ENCODE measurements at regions not wholly inside any gene's neighbourhood (a gene's known extent, or its start where the extent isn't known, plus 50 kb on each side); places are given as distances from the start of the nearest gene placed in this dataset.
"Not testable (repeated sequence)": the region's sequence is repeated elsewhere in the genome, so short reads cannot be mapped to it uniquely, and the experiment has no call there.

DNA sequence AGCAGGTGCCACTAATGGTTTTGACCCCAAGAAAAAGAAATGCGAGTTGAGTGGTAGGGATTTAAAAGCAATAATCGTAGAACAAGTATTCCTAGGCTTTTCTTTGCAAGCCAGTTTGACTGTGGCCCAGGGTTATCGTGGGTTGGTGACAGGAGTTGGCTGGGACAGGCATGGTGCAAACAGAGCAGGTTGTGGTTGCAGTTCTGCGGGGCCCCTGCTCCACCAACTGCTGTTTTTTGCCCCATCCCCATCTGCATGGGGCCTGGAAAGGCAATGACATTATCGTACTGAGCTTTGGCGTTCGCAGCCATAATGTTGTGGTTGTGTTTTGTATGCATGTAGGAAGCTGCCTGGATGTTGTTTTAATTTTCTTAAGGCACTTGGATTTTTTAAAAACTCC, 274.0 kb downstream of the TSN start:
- ATAC-seq (ENCODE audit: low read depth) (no peak), DNase-seq (no peak)
- H3K9me3 Mint-ChIP-seq, result no peaks in the 10 kb centered on the region
- H3K36me3 Mint-ChIP-seq, result no peaks in the 10 kb centered on the region
- POLR2A ChIA-PET, result no interaction called here
- no peak overlapping the region for H3K4me3 Mint-ChIP-seq
- no peak overlapping the region for H3K27ac Mint-ChIP-seq
- H3K27me3 Mint-ChIP-seq, result peaks cover 4% of the 10 kb centered on the region
- peaks cover 7% of the 10 kb centered on the region for H3K4me1 Mint-ChIP-seq

DNA sequence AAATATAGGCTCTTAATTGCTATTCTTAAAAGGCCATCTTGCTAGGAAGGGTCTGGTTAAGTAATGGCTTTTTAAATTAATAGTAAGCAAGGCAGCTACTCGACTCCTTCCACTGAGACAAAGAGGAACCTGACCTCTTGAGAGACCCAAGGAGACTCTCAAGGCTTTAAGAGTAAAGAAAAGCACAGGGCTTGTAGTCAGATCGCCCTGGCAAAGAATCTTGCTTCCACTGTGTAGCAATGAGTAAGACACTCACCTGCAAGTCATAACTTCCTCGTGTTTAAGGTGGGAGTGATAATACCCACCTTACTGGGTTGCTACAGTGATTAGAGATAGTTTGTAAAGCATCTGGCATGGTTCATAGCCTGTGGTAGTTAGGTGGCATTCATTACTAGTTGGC, 274.5 kb downstream of the TSN start:
- ATAC-seq (ENCODE audit: low read depth), result no peak

DNA sequence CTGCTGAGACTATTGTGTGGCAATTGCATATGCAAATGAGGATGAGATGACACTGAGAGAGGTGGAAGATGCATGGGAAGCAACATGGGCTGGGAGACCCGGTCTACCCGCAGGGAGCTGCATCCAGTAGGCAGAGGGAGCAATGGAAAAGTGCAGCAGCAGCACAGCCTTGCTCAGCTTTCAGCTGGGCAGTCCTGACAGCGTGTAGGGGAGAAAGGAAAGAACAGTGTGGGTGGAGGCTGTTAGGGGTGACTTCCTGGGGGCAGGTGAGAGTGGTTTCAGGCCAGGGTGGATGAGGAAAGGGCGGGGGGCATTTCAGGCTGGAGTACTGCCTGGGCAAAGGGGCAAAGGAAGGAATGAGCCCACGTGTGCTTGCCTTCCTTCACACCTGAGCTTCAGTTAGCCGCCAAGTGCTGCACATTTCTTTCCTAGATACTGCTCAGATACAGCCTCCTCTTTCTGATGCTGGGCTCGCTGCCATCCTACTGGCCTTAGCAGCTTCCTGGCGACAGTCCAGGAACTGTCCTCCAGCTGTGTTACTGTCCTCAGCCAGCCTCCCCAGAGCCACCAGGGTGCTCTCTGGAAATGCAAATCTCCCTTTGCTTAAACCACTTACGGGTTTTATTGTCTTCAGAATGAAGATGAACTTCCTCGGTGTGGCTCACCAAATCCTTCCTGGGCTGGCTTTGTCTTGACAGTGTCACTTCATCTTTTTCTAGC, 276.3 kb downstream of the TSN start:
- no peak overlapping the region for H3K4me3 Mint-ChIP-seq

More for the DNA sequence above, 274.5 kb downstream of the TSN start:
- Mint-ChIP-seq H3K36me3 (no peaks in the 10 kb centered on the region), H3K27me3 (peaks cover 4% of the 10 kb centered on the region), H3K27ac (no peak overlapping the region), H3K4me1 (peaks cover 7% of the 10 kb centered on the region), H3K9me3 (no peaks in the 10 kb centered on the region), H3K4me3 (no peak overlapping the region)
- POLR2A ChIA-PET, result no interaction called here
- DNase-seq, result no peak

DNA sequence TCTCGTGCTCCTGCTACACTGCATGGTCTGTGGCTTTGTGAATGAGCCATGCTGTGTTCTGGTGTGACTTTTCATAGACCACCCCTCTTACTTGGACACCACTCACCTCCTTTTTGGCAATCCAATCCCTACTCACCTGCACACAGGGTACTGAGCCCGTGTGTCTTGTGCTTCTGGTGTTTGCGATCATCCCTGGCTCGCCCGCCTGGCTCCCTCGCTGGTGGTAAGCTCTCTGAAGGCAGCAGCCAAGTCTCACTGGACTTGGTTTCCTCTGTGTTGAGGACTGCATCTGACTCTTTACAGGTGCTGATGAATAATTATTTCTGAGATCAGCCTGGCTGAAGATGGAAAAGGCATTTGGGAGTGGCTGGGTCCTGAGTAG, 276.8 kb downstream of the TSN start:
- Mint-ChIP-seq H3K27ac (no peak overlapping the region), H3K36me3 (no peaks in the 10 kb centered on the region), H3K27me3 (peaks cover 4% of the 10 kb centered on the region), H3K4me3 (no peak overlapping the region), H3K9me3 (no peaks in the 10 kb centered on the region), H3K4me1 (peaks cover 7% of the 10 kb centered on the region)
- DNase-seq (no peak), ATAC-seq (ENCODE audit: low read depth) (no peak)
- POLR2A ChIA-PET, result no interaction called here

More for the DNA sequence above, 276.3 kb downstream of the TSN start:
- no peaks in the 10 kb centered on the region for H3K9me3 Mint-ChIP-seq
- peaks cover 7% of the 10 kb centered on the region for H3K4me1 Mint-ChIP-seq
- H3K27ac Mint-ChIP-seq, result no peak overlapping the region
- no peaks in the 10 kb centered on the region for H3K36me3 Mint-ChIP-seq
- ATAC-seq (ENCODE audit: low read depth) (peak; percentile 18), DNase-seq (no peak)
- POLR2A ChIA-PET, result no interaction called here
- peaks cover 4% of the 10 kb centered on the region for H3K27me3 Mint-ChIP-seq

DNA sequence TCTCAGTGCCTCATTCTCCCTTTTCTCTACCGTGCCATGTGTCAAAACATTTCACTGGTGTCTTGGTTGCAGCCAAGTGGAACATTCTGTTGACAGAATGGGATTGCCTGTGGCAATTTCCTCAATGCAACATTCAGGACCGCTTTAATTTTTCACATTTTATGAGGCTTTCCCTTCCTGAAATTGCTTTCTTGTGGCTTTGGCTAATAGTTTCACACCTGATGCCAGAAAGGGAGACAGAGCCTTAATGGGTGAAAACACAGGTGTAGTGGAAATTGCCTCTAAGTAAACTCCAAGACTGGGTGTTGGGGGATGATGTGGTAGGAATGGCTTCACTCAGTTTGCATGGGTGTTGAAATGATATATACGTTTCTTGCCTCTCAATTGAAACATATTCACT, 278.3 kb downstream of the TSN start:
- POLR2A ChIA-PET, result no interaction called here
- Mint-ChIP-seq H3K27me3 (peaks cover 4% of the 10 kb centered on the region), H3K36me3 (no peaks in the 10 kb centered on the region), H3K4me1 (peaks cover 7% of the 10 kb centered on the region), H3K4me3 (no peak overlapping the region), H3K27ac (no peak overlapping the region), H3K9me3 (no peaks in the 10 kb centered on the region)
- ATAC-seq (ENCODE audit: low read depth) (no peak), DNase-seq (no peak)

DNA sequence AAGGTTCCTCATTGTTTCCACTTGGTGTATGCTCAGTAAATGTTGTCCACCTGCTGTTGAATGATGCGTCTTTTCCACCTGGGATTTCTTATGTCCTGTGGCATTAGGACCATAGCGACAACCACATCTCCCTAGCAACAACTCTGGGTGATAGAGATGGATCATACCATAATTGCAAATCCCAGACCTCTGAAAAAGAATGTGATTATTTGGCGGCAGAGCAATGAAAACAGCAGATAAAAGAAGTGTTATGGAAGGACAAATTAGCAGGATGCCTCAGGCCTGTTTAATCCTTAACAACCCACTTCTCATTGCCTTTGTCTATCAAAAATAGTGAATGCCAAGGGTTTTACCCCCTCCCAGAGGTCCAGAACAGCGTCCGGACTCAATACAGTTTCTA, 278.9 kb downstream of the TSN start:
- Mint-ChIP-seq H3K27me3 (peaks cover 4% of the 10 kb centered on the region), H3K9me3 (no peaks in the 10 kb centered on the region), H3K27ac (no peak overlapping the region), H3K36me3 (no peaks in the 10 kb centered on the region), H3K4me1 (peaks cover 7% of the 10 kb centered on the region), H3K4me3 (no peak overlapping the region)
- ATAC-seq (ENCODE audit: low read depth), result no peak
- DNase-seq, result no peak
- POLR2A ChIA-PET, result no interaction called here

DNA sequence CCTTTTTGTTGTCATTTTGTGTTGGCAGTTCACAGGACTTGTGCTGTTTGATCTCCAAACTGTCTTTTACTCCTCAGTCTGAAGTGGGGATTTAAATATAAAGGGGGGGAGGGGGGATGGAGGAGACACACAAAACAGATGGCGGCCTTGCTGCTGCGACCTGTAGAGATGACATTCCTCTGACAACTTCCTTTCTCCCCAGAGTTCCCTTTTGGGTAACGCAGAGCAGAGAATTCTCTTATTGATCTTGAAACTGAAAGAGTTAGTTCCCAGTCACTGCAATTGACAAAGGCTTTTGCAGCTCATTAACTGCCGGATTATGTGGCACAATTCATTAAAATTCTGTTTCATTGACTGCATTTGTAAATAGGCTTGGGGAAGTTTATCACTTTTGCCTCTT, 279.3 kb downstream of the TSN start:
- H3K9me3 Mint-ChIP-seq, result no peaks in the 10 kb centered on the region
- no peak for ATAC-seq (ENCODE audit: low read depth)
- H3K4me3 Mint-ChIP-seq, result no peak overlapping the region
- POLR2A ChIA-PET, result no interaction called here
- no peak overlapping the region for H3K27ac Mint-ChIP-seq
- H3K4me1 Mint-ChIP-seq, result peaks cover 7% of the 10 kb centered on the region
- DNase-seq, result no peak
- H3K27me3 Mint-ChIP-seq, result peaks cover 4% of the 10 kb centered on the region
- no peaks in the 10 kb centered on the region for H3K36me3 Mint-ChIP-seq

DNA sequence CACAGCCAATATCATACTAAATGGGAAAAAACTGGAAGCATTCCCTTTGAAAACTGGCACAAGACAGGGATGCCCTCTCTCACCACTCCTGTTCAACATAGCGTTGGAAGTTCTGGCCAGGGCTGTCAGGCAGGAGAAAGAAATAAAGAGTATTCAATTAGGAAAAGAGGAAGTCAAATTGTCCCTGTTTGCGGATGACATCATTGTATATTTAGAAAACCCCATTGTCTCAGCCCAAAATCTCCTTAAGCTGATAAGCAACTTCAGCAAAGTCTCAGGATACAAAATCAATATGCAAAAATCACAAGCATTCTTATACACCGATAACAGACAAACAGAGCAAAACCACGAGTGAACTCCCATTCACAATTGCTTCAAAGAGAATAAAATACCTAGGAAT, 283.4 kb downstream of the TSN start:
- H3K36me3 Mint-ChIP-seq; H3K4me3 Mint-ChIP-seq; H3K9me3 Mint-ChIP-seq; DNase-seq; H3K4me1 Mint-ChIP-seq; ATAC-seq (ENCODE audit: low read depth); POLR2A ChIA-PET; H3K27ac Mint-ChIP-seq; H3K27me3 Mint-ChIP-seq: not testable (repeated sequence)

DNA sequence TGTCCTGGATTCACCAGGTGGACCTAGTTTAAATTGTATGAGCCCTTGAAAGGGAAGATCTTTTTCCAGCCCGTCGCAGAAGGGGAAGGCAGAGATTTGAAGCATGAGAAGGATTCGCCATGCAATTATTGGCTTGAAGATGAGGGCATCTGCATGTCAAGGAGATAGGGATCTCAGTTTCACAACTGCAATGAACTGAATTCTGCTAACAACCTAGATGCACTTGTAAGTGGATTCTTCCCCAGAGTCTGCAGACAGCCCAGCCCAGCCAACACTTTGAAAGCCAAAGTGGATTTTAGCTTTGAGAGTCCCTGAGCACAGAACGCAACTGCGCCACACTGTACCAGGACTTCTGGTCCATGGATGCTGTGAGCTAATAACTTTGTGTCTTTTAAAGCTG, 286.0 kb downstream of the TSN start:
- Mint-ChIP-seq H3K27ac (no peak overlapping the region), H3K36me3 (no peaks in the 10 kb centered on the region), H3K4me3 (no peak overlapping the region), H3K27me3 (no peaks in the 10 kb centered on the region), H3K4me1 (no peaks in the 10 kb centered on the region), H3K9me3 (peaks cover 1% of the 10 kb centered on the region)
- POLR2A ChIA-PET, result no interaction called here
- no peak for ATAC-seq (ENCODE audit: low read depth)
- no peak for DNase-seq

DNA sequence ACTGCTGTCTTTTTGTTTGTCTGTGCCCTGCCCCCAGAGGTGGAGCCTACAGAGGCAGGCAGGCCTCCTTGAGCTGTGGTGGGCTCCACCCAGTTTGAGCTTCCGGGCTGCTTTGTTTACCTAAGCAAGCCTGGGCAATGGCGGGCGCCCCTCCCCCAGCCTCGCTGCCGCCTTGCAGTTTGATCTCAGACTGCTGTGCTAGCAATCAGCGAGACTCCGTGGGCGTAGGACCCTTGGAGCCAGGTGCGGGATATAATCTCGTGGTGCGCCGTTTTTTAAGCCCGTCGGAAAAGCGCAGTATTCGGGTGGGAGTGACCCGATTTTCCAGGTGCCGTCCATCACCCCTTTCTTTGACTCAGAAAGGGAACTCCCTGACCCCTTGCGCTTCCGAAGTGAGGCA, 296.2 kb downstream of the TSN start:
- ATAC-seq (ENCODE audit: low read depth); H3K9me3 Mint-ChIP-seq; H3K36me3 Mint-ChIP-seq; H3K4me3 Mint-ChIP-seq; H3K27ac Mint-ChIP-seq; H3K27me3 Mint-ChIP-seq; DNase-seq; H3K4me1 Mint-ChIP-seq; POLR2A ChIA-PET: not testable (repeated sequence)

DNA sequence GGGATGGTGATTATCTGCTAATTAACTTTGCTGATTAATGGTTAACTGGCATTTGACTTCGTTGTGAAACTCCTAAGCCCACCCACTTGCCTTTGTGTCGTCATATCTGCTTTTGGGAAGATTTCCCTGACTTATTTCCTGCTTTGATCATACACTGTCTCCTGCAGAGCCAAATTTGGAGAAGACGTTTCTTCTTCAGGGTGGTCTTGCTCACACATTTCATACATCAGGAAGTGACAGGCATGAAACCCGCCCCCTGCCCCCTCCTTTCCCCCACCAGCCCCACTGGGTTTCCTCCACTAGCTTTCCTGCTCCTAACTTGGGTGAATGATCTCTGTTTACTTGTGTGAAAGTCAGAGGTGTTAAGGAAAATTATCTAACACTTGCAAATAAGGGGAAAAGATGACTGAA, 300.1 kb downstream of the TSN start:
- POLR2A ChIA-PET, result no interaction called here
- no peaks in the 10 kb centered on the region for H3K9me3 Mint-ChIP-seq
- H3K36me3 Mint-ChIP-seq, result no peaks in the 10 kb centered on the region
- no peaks in the 10 kb centered on the region for H3K27me3 Mint-ChIP-seq
- ATAC-seq (ENCODE audit: low read depth), result no peak
- no peak overlapping the region for H3K27ac Mint-ChIP-seq
- H3K4me3 Mint-ChIP-seq, result no peak overlapping the region
- no peaks in the 10 kb centered on the region for H3K4me1 Mint-ChIP-seq
- no peak for DNase-seq

DNA sequence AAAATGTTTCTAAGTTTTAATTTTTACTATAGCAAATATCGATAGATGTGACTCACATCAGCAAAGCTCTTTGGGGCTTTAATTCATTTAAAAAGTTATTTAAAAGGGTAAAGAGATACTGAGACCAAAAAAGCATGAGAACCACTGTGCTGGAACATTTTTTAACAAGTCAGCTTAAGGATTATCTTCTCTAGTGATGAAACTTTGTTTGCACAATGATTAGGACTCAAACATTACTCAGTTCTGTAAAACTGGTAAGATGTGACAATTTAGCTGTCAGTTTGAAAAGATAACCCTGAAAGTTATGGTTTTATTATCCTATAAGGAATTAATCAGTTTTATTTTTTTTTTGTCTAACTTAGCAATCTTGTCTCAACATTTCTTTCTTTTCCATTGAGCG, 301.4 kb downstream of the TSN start:
- Mint-ChIP-seq H3K4me1 (no peaks in the 10 kb centered on the region), H3K4me3 (no peak overlapping the region), H3K27me3 (no peaks in the 10 kb centered on the region), H3K36me3 (no peaks in the 10 kb centered on the region), H3K9me3 (no peaks in the 10 kb centered on the region), H3K27ac (no peak overlapping the region)
- POLR2A ChIA-PET, result no interaction called here
- no peak for DNase-seq
- ATAC-seq (ENCODE audit: low read depth), result no peak

DNA sequence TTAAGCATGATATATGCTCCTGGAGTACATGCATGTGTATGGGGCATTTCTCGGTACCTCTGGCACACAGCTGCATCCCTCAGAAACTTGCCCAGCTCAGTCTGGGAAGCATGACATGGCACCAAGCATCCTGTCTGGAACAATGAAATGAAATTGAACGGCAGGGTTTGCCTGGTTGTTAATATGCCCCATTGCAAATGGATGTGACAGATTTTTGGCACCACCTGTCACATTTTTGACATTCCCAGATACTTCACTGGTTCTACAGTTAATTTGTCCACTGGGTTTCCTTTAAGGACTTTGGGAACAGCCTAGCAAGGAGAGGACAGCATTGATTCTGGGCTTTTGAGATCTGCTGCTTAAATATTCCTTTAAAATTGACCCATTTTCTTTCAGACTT, 305.8 kb downstream of the TSN start:
- H3K4me1 Mint-ChIP-seq, result no peaks in the 10 kb centered on the region
- H3K36me3 Mint-ChIP-seq, result no peaks in the 10 kb centered on the region
- H3K27me3 Mint-ChIP-seq, result no peaks in the 10 kb centered on the region
- no peak for DNase-seq
- no peak overlapping the region for H3K27ac Mint-ChIP-seq
- POLR2A ChIA-PET, result no interaction called here
- H3K9me3 Mint-ChIP-seq, result no peaks in the 10 kb centered on the region
- no peak for ATAC-seq (ENCODE audit: low read depth)
- H3K4me3 Mint-ChIP-seq, result no peak overlapping the region

DNA sequence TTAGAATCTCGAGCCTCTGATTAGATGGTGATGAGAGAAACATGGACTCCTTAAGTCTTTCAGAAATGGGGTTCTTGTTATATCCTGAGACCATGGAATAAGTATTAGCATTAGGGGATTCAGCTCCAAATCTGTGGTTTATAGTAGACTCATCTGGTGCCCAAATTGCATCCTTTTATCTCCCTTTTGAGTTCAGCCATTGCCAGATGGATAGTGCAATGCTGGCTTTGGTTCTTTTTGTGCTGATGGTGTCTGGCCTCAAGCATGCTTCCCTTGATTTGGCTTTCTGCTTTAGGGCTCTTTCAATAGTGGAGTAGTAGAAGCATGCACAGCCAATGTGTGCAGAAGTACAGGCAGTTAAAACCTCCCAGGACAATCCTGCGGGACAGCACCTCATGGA, 306.4 kb downstream of the TSN start:
- no peak for DNase-seq
- Mint-ChIP-seq H3K27ac (no peak overlapping the region), H3K4me1 (no peaks in the 10 kb centered on the region), H3K27me3 (no peaks in the 10 kb centered on the region), H3K9me3 (no peaks in the 10 kb centered on the region), H3K36me3 (no peaks in the 10 kb centered on the region), H3K4me3 (no peak overlapping the region)
- ATAC-seq (ENCODE audit: low read depth), result no peak
- POLR2A ChIA-PET, result no interaction called here

DNA sequence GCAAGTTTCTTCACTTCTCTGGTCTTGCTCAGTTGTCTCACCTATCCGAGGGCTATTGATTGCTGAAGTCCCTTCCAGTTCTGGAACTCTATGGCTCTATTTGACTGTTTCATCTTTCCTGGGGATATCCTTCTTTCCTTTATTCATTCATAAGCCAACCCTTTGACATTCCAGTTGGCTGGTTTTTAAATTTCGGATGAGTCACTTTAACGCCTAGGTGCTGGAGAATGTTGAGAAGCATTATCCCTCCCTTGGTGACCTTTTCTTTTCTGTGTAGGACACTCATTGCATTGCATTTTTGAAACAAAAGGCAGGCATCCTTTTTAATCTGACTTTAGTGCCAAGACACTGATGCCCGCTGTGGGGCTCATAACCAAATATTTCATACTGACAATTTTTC, 307.1 kb downstream of the TSN start:
- Mint-ChIP-seq H3K4me3 (no peak overlapping the region), H3K9me3 (no peaks in the 10 kb centered on the region), H3K27ac (no peak overlapping the region), H3K36me3 (no peaks in the 10 kb centered on the region), H3K4me1 (no peaks in the 10 kb centered on the region), H3K27me3 (no peaks in the 10 kb centered on the region)
- no peak for DNase-seq
- no peak for ATAC-seq (ENCODE audit: low read depth)
- POLR2A ChIA-PET, result no interaction called here
